Cerebellar nuclear complex (tissue), 1 donor: ENCODE measurements at regions not wholly inside any gene's neighbourhood (a gene's known extent, or its start where the extent isn't known, plus 50 kb on each side); places are given as distances from the start of the nearest gene placed in this dataset.
"Not testable (repeated sequence)": the region's sequence is repeated elsewhere in the genome, so short reads cannot be mapped to it uniquely, and the experiment has no call there.

Experiments used
- DNase-seq, 2 experiments: peaks; one replicate each; lab custom pipeline; 2025; lab: John Stamatoyannopoulos, UW

DNA sequence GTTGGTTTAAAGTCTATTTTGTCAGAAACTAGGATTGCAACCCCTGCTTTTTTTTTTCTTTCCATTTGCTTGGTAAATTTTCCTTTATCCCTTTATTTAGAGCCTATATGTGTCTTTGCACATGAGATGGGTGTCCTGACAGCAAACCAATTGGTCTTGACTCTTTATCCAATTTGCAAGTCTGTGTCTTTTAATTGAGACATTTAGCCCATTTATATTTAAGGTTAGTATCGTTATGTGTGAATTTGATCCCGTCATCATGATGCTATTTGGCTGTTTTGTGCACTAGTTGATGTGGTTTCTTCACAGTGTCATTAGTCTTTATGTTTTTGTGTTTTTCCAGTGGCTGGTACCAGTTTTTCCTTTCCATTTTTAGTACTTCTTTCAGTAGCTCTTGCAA is 127.7 kb upstream of the ZNF267 start:
- no peak for DNase-seq

DNA sequence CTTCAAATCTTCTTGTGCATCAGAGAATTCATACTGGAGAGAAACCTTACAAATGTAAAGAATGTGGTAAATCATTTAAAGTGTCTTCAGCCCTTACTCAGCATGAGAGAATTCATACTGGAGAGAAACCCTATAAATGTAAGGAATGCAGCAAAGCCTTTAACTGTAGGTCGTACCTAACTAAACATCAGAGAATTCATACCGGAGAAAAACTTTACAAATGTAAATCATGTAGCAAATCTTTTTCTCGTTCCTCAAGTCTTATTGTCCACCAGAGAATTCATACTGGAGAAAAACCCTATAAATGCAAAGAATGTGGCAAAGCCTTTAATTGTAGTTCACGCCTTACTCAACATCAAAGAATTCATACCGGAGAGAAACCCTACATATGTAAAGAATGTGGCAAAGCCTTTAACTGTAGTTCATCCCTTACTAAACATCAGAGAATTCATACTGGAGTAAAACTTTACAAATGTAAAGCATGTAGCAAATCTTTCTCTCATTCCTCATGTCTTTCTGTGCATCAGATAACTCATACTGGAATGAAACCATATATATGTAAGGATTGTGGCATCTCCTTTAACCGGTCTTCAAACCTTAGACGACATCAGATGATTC is 118.5 kb upstream of the ZNF267 start:
- no peak for DNase-seq

DNA sequence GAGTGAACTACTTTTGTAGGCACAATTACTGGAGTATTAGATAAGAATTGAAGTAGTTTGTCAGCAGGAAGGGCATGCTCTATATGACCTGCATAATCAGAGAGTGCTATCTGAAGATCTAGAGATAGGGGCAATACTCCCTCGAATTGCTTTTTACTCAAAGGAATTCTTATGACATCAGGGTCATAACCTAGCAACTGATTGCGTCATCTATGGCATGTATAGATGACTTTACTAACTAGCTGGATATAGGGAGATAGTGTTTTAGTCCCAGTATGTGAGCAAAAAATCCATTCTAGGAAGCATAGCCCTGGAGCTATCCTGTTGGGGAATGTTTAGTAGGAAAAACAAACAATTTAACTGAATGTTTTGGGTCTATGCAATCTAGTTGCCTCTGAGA is 109.5 kb upstream of the ZNF267 start:
- no peak for DNase-seq

DNA sequence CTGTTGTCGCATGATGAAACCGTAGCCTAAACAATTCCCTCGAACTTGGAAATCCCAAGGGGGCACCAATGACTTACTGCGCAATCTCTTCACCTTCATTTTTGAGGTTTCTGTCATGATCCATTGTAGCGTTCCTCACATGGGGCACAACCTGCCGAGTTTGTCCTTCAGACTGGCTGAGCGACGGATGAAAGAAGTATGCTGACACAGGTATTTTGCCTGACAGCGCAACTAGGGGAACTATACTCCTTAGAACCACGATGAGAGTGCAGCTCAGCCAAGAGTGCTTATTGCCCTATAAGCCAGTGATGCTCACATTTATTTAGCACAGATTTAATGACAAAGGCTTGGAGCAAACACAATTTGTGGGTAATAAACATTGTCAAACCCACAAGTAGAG is 106.3 kb upstream of the ZNF267 start:
- DNase-seq, result no peak

DNA sequence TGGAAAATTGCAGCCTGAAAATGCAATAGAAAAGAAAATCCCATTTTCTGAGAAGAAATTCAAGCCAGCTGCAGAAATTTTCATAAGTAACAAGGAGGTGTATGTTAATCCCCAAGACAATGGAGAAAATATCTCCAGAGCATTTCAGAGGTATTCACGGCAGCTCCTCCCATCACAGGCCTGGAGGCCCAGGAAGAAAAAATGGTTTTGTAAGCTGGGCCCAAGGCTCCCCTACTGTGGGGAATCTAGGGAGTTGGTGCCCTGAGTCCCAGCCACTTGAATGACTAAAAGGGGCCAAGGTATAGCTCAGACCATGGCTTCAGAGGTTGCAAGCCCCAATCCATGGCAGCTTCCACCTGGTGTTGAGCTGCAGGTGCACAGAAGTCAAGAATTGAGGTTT is 93.3 kb upstream of the ZNF267 start:
- no peak for DNase-seq

DNA sequence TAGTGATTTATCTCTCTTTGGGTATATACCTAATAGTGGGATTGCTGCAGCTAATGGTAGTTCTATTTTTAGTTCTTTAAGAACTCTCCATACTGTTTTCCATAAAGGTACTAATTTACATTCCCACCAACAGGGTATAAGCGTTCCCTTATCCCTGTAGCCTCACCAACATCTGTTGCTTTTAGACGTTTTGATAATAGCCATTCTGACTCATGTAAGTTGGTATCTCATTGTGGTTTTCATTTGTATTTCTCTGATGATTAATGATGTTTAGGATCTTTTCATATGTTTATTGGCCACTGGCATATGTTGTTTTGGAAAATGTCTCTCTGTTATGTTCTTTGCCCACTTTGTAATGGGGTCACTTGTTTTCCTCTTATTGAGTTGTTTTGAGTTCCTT is 88.5 kb upstream of the ZNF267 start:
- DNase-seq, result no peak

DNA sequence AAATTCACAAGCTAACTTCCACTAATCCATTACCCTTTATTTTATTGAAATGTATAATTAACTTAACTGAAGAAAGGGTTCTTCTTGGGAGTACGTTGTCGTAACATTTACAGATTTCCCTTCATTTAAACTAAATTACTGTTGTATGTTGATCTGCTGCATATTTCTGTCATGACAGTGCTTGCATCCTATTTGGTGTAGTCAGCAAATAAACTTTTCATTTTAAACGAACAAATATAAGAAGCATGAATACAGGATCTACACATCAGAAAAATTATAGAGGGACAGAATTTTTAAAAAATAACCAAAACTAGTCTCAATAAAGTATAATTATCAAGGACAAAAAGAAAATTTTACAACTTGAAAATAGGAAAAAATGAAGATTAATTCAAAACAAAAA is 66.5 kb upstream of the ZNF267 start:
- no peak for DNase-seq

DNA sequence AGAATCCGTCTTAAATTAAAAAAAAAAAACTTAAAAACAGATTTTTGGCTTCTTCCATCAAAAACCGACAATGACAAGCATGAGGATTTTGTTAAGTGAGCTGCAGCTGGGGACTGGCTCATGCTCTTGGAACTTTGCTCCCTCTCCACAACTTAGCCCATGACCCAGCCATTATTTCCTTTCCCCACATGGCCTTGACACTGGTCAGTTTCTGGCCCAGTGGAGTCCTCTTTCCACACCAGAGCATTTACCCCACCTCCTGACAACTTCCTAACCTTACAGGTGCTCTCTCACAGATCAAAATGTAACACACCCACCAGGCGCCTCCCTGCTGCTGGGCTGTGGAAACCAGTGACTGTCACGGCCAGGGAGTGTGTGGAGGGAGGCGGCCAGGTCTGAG is 62.7 kb upstream of the ZNF267 start:
- no peak for DNase-seq

DNA sequence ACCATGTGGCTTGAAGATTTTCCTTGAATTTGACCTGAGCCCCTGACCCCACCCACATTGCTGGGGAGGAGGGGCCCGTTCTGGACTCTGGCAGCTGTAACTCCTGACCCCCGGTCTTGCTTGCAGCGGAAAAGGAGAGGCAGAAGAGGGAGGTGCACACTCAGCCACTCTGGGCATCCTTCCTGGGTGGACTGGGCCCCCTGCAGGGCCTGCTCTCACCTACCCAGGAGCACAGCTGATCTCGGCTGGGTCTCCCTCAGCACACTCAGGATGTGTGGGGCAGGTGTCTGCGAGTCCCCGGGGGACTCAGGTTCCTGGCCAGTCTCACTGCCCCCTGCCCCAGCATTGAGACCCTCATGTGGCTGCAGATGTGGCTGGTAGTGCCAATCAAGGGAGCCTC is 57.5 kb upstream of the ZNF267 start:
- DNase-seq, result not testable (repeated sequence)

DNA sequence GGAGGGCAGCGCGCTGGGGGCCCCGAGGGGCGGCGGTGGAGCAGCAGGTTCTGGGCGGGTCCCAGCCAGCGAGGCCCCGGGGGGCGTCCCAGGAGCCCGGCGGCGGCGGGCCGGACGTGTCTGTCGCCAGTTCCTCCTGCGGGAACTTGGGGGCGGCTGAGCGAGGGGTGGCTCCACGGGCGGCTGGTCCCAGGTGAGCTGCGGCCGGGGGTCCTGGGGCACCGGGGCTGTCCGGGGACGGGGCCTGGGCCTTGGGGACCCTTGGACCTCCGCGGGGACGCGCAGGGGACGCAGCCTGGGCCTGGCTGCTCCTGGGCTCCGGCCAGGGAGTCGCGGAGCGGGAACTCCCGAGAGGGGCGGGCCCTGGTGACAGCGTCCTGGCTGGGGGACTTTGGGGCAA is 54.2 kb upstream of the ZNF267 start:
- DNase-seq, result no peak

DNA sequence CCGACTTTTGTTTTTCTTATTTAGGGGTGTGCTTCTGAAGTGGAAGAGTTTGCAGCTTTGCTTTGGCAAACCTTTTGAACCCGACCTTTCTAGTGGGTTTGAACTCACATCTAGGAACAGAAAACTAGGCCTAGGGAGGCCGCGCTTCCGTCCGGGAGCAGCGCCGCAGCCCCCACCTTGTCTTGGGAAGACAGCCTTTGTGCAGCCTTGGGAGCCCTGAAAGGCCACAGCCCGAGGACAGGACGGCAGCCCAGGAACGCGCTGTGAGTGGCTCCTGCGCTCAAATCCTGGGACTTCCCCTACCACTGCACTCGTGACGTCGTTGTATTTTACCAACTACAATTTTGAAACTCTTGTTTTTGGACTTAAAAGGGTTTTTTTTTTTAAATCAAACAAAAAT is 53.7 kb upstream of the ZNF267 start:
- DNase-seq, result no peak
